Stomach smooth muscle (tissue), 2 donors: ENCODE measurements at regions not wholly inside any gene's neighbourhood (a gene's known extent, or its start where the extent isn't known, plus 50 kb on each side); places are given as distances from the start of the nearest gene placed in this dataset.

Experiments
- H3K27ac ChIP-seq: one replicate; pipeline ENCODE4 v1.7.0; 2013; ENCODE audit warnings: mild to moderate bottlenecking, low read length, inconsistent platforms
- H3K27me3 ChIP-seq, 2 donors: one replicate each; pipeline ENCODE4 v1.7.0; 2013; ENCODE audit warnings: low read length in 2 of 2; ENCODE audit not compliant: insufficient read depth in 2 of 2, control insufficient read depth in 1 of 2
- H3K36me3 ChIP-seq, 2 donors: one replicate each; pipeline ENCODE4 v1.7.0; 2013; ENCODE audit warnings: low read length in 2 of 2; ENCODE audit not compliant: control insufficient read depth in 2 of 2, insufficient read depth in 2 of 2
- H3K4me1 ChIP-seq: one replicate; pipeline ENCODE4 v1.7.0; 2013; ENCODE audit warnings: low read length; ENCODE audit not compliant: control insufficient read depth, insufficient read depth
- H3K4me3 ChIP-seq, 2 donors: one replicate each; pipeline ENCODE4 v1.7.0; 2013; ENCODE audit warnings: low read length in 2 of 2
- H3K9ac ChIP-seq, 2 donors: one replicate each; pipeline ENCODE4 v1.7.0; 2013; ENCODE audit warnings: low read length in 2 of 2, mild to moderate bottlenecking in 1 of 2
- H3K9me3 ChIP-seq, 2 donors: one replicate each; pipeline ENCODE4 v1.7.0; 2013; ENCODE audit warnings: low read length in 2 of 2; ENCODE audit not compliant: control insufficient read depth in 2 of 2
- donor health status: healthy.
- donor health status: Pancreatic carcinoma.

DNA sequence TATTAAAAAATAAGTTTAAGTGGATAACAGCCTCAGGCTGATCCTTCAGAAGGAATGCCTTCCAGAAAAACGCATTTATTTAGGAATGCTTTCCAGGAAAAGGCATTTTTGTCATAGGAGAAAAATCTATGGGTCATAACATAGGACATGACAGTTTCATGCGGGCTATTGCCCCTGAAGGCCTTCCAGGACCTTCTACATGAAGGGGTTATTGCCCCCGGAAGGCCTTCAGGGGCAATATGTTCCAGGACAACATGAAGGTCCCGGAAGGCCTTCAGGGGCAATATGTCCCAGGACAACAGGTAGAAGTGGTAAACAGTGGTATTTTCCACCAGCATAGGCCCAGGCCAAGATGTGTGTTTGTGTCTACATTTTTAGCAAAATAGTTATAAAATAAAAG lies 191.3 kb upstream of the RASA1 start:
- H3K36me3 ChIP-seq: no peaks in the 10 kb centered on the region
- no peak overlapping the region for H3K9ac ChIP-seq
- H3K27ac ChIP-seq: no peak overlapping the region
- H3K4me3 ChIP-seq: no peak overlapping the region
- no peaks in the 10 kb centered on the region for H3K4me1 ChIP-seq
- no peaks in the 10 kb centered on the region for H3K27me3 ChIP-seq
- no peaks in the 10 kb centered on the region for H3K9me3 ChIP-seq

DNA sequence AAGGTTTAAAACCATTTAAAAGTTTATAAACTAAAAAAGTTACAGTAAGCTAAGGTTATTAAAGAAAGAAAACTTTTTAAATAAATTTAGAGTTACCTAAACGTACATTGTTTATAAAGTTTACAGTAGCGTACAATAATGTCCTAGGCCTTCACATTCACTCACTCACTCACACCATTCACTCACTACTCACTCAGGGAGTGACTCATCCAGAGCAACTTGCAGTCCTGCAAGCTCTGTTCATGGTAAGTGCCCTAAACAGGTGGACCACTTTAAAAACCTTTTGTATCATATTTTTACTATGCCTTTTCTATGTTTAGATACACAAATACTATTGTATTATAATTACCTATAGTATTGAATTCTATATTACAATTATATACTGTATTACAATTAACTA lies 190.8 kb upstream of the RASA1 start:
- no peak overlapping the region for H3K9ac ChIP-seq
- H3K9me3 ChIP-seq: no peaks in the 10 kb centered on the region
- no peaks in the 10 kb centered on the region for H3K4me1 ChIP-seq
- no peaks in the 10 kb centered on the region for H3K27me3 ChIP-seq
- no peak overlapping the region for H3K4me3 ChIP-seq
- no peaks in the 10 kb centered on the region for H3K36me3 ChIP-seq
- H3K27ac ChIP-seq: no peak overlapping the region

DNA sequence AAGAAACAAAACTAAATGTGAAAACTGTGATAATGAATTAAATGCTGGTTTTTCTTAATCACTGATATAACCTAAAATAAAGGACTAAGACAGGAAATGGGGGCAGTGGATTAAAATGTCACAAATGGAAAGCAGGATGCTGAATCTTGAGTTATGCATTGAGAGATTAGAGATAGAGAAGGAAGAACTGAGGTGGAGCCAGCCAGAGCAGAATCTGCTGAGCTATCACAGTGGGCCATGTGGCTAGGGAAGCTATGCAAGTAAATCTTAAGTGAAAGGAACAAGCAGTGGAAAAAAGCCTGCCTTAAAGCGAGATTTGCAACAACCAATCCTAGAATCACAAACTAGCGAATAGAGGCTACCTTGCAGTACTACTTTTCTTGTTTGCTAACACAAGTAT lies 188.5 kb upstream of the RASA1 start:
- H3K4me3 ChIP-seq: no peak overlapping the region
- no peaks in the 10 kb centered on the region for H3K9me3 ChIP-seq
- H3K27me3 ChIP-seq: no peaks in the 10 kb centered on the region
- no peaks in the 10 kb centered on the region for H3K36me3 ChIP-seq
- H3K4me1 ChIP-seq: no peaks in the 10 kb centered on the region
- H3K27ac ChIP-seq: no peak overlapping the region
- no peak overlapping the region for H3K9ac ChIP-seq

DNA sequence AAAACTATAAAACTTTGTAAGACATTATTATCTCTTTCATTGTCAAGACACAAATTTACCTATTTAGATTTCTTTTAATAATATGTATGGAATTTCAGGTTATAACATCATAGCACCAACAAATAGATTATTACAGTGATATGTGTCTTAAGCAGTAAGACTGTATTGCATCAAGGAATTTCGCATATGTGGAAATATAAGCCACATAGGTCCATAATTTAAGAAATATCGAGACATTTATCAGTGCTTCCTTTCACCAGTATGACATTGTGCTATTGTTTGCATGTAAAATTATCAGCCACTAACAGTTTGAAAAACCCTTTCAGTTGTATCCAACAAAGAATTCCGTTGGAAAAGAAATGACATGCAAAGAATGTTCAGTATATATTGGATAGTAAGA lies 186.7 kb upstream of the RASA1 start:
- H3K4me1 ChIP-seq: no peaks in the 10 kb centered on the region
- no peak overlapping the region for H3K27ac ChIP-seq
- H3K27me3 ChIP-seq: no peaks in the 10 kb centered on the region
- no peaks in the 10 kb centered on the region for H3K9me3 ChIP-seq
- H3K4me3 ChIP-seq: no peak overlapping the region
- H3K36me3 ChIP-seq: no peaks in the 10 kb centered on the region
- no peak overlapping the region for H3K9ac ChIP-seq

DNA sequence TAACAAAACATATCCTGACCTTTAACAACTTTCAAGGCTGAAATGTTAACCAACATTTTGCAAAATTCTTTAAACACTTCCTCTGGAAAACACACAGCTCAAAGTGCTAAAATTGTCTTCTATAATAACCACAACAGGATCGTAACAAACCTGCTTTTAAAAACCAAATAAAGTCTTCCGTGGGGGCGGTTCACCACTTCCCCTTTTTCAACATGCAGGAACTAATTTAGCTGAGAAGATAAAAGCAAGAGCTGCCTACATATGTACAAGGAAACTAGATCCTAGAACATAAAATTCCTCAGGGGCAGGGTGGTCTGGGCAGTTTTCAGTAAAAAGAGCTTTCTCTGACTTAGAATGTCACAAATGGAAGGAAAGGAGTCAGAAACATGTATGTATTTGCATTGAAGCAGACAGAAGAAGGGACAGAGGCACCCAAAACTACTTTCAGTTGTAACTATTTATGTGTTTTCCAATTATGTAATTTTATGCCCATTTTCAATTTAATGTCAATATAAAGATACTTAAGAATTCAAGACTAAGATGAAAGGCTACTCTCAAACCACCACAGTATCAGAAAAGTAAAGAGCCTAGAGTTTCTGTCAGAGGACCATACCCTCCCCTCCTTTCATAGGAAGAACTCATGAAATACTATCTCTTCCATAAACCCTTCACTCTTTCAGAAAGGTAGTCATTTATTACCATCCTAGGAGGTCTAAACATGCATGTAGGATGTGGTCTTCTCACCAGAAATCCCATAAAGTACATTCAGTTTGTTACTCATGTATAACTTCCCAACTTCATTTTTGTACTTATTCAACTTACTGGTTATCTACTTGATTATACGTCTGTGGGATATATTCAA lies 185.9 kb upstream of the RASA1 start:
- Histone ChIP-seq H3K27me3 (no peaks in the 10 kb centered on the region), H3K27ac (no peak overlapping the region), H3K36me3 (no peaks in the 10 kb centered on the region), H3K4me3 (no peak overlapping the region), H3K4me1 (no peaks in the 10 kb centered on the region), H3K9ac (no peak overlapping the region), H3K9me3 (no peaks in the 10 kb centered on the region)

DNA sequence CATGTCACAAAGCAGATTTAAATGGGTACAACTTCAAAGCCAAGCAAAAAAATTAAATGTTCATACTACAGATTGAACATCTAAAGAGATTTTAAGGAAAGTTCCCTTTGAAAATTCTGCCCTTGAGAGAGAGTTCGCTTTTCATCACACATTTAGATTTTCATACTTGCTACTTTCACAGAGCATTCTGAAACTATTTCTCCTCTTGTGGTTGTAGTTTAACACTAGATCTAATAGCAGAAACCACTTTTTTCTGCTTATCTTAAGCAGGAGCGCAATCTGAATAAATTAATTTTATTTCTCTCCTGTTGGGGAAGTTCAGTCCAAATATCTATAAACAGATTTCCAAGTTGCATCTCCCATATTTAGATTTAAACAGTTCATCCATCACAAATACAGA lies 173.3 kb upstream of the RASA1 start:
- no peak overlapping the region for H3K9ac ChIP-seq

DNA sequence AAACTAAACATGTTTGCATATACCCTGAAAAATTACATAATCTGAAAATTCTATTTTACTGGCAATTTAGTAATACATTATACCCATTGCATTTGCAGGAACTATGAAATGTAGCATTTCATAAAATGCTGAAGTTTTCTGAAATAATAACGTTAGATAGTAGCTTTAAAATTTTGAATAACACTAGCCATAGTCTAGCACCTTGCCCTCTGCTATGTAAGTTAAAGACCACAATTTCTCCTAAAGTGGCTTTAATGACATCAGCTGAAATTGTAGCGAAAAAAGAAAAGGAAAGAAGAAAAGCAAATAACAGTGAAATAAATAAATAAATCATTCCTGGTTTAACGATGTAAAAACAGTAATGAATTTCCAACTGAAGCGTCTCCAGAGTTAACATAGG lies 172.8 kb upstream of the RASA1 start:
- Histone ChIP-seq H3K9me3 (no peaks in the 10 kb centered on the region), H3K4me3 (no peak overlapping the region), H3K9ac (no peak overlapping the region), H3K4me1 (no peaks in the 10 kb centered on the region), H3K27me3 (no peaks in the 10 kb centered on the region), H3K36me3 (no peaks in the 10 kb centered on the region), H3K27ac (no peak overlapping the region)

More for the DNA sequence above, 173.3 kb upstream of the RASA1 start:
- Histone ChIP-seq H3K27ac (no peak overlapping the region), H3K36me3 (no peaks in the 10 kb centered on the region), H3K4me1 (no peaks in the 10 kb centered on the region), H3K4me3 (no peak overlapping the region), H3K27me3 (no peaks in the 10 kb centered on the region), H3K9me3 (no peaks in the 10 kb centered on the region)

DNA sequence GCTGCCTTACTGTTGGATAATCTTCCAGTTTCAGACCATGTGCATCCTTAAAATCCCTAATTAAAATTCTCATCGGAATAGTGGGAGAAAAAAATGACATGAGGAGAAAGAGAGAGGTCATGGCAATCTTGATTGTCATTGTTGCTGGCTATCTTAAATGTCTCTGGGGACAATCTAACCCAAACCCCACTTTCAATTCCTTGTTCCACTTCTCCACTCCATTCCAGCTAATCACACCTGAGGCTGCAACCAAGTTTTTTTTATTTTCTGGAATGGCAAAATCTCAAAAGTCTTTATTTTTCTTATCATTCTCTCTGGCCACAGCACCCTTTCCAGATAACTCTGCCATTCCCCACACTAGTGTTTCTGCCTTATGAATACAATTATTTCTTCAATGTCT lies 171.9 kb upstream of the RASA1 start:
- H3K36me3 ChIP-seq: no peaks in the 10 kb centered on the region
- H3K4me1 ChIP-seq: no peaks in the 10 kb centered on the region
- H3K9ac ChIP-seq: no peak overlapping the region
- H3K27me3 ChIP-seq: no peaks in the 10 kb centered on the region
- H3K9me3 ChIP-seq: no peaks in the 10 kb centered on the region
- H3K4me3 ChIP-seq: no peak overlapping the region
- H3K27ac ChIP-seq: no peak overlapping the region

DNA sequence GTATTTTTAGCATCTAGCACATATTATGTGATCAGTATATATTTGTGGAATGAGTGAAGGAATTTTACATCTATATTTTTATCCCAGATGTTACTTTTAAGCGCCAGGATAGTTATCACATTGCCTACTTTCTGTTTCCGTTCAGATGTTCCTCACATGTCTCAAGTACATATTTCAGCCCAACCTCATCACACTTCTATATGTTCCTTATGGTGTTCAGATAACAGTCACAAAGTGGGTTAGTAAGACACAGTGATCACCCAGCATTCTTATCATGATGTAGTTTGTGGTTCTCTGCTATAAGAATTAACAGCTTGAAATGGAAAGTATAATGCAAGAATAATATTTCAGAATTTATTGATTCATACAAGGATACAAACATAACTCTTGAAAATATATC lies 170.0 kb upstream of the RASA1 start:
- Histone ChIP-seq H3K36me3 (no peaks in the 10 kb centered on the region), H3K27me3 (no peaks in the 10 kb centered on the region), H3K4me1 (no peaks in the 10 kb centered on the region), H3K9me3 (no peaks in the 10 kb centered on the region), H3K4me3 (no peak overlapping the region), H3K27ac (no peak overlapping the region), H3K9ac (no peak overlapping the region)

DNA sequence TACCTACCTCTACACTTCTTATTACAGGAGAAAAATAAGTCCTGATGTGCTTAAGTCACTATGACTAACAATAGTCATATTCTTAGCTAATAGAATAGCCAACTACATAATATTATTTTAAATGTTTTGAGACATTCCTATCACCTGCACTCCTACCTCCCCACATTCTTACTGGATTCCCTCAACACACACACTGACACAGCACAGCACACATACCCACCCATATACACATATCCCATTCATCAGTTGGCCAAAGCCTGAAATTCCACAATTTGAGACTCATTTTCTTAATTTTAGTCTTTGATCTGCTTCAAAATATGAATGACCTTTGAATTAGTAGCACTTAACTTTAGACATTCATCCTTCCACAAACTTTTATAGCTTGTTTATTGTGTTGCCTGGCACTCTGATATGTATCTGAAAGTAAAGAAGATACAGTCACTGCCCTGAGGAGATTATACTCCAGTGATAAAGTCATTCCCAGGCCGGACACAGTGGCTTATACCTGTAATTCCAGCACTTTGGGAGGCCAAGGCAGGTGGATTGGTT lies 168.3 kb upstream of the RASA1 start:
- no peak overlapping the region for H3K9ac ChIP-seq
- no peaks in the 10 kb centered on the region for H3K4me1 ChIP-seq
- no peaks in the 10 kb centered on the region for H3K9me3 ChIP-seq
- no peaks in the 10 kb centered on the region for H3K27me3 ChIP-seq
- H3K36me3 ChIP-seq: no peaks in the 10 kb centered on the region
- H3K27ac ChIP-seq: no peak overlapping the region
- no peak overlapping the region for H3K4me3 ChIP-seq

DNA sequence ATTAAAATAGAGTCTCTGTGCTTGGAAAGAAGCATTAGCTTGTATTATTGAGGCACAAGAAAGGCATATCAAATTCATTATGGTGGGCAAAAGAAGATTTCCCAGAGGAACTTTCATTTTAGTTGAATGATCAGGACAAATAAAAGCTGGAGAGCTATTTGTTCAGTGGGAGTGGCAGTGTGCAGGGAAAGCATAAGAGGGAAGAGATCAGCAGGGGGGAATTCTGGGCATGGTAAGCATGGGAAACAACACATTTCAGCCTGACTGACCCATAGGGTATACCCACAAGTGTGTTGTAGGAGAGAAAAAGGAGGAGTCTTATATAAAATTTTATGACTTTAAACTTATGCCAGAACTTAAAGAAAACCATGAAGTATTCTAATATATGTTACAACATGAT lies 167.7 kb upstream of the RASA1 start:
- H3K36me3 ChIP-seq: no peaks in the 10 kb centered on the region
- no peaks in the 10 kb centered on the region for H3K4me1 ChIP-seq
- no peak overlapping the region for H3K27ac ChIP-seq
- H3K27me3 ChIP-seq: no peaks in the 10 kb centered on the region
- H3K9ac ChIP-seq: no peak overlapping the region
- H3K9me3 ChIP-seq: no peaks in the 10 kb centered on the region
- no peak overlapping the region for H3K4me3 ChIP-seq
